Natural killer cell (primary cell): ENCODE measurements at regions not wholly inside any gene's neighbourhood (a gene's known extent, or its start where the extent isn't known, plus 50 kb on each side); places are given as distances from the start of the nearest gene placed in this dataset.

Experiments
- ATAC-seq, 3 donors: fragments of 150-1000 bp in 2 of 3; fragments of 200-7000 bp in 1 of 3; cut with Tn5 transposase; 1 replicate in 1 of 3; 2 replicates in 2 of 3; pipeline ENCODE4 v1.10.0; 2021; ENCODE audit warnings: mild to moderate bottlenecking in 2 of 3, moderate library complexity in 2 of 3
- DNase-seq, 2 donors: peaks; one replicate each; pipeline versions ENCODE4 v3.0.0 to v3.0.0-alpha.2; 2013 to 2021; ENCODE audit warnings: mixed read lengths in 1 of 2
- H3K27ac ChIP-seq: one replicate; pipeline ENCODE4 v1.5.1; 2013; ENCODE audit warnings: mild to moderate bottlenecking, low read length
- H3K27me3 ChIP-seq: one replicate; pipeline ENCODE4 v1.6.1; 2013; ENCODE audit warnings: low read length; ENCODE audit not compliant: control insufficient read depth, insufficient read depth
- H3K36me3 ChIP-seq: one replicate; pipeline ENCODE4 v1.6.1; 2013; ENCODE audit warnings: low read length; ENCODE audit not compliant: control insufficient read depth, insufficient read depth
- H3K4me1 ChIP-seq: one replicate; pipeline ENCODE4 v1.6.1; 2013; ENCODE audit warnings: low read length; ENCODE audit not compliant: control insufficient read depth, insufficient read depth
- H3K4me3 ChIP-seq: one replicate; pipeline ENCODE4 v1.5.1; 2013; ENCODE audit warnings: low read length
- H3K9me3 ChIP-seq: one replicate; pipeline ENCODE4 v1.6.1; 2013; ENCODE audit warnings: low read length; ENCODE audit not compliant: control insufficient read depth, insufficient read depth
- H3K27ac Mint-ChIP-seq, 2 donors: one replicate each; pipeline ENCODE4 v1.8.0; 2022; ENCODE audit warnings: mild to moderate bottlenecking in 2 of 2, mixed read lengths in 2 of 2, moderate library complexity in 1 of 2
- H3K27me3 Mint-ChIP-seq, 2 donors: one replicate each; pipeline ENCODE4 v1.8.0; 2022; ENCODE audit warnings: low read depth in 2 of 2, mixed read lengths in 2 of 2
- H3K36me3 Mint-ChIP-seq: one replicate; pipeline ENCODE4 v1.8.0; 2022; ENCODE audit warnings: mixed read lengths
- H3K4me1 Mint-ChIP-seq, 2 donors: one replicate each; pipeline ENCODE4 v1.8.0; 2022; ENCODE audit warnings: mixed read lengths in 2 of 2
- H3K4me3 Mint-ChIP-seq: one replicate; pipeline ENCODE4 v1.8.0; 2022; ENCODE audit warnings: mild to moderate bottlenecking, moderate library complexity, mixed read lengths
- H3K9me3 Mint-ChIP-seq, 2 donors: one replicate each; pipeline ENCODE4 v1.8.0; 2022; ENCODE audit warnings: mixed read lengths in 2 of 2
- CTCF ChIP-seq: fragments of 200-600 bp; IDR thresholded peaks from one replicate; pipeline ENCODE4 v1.8.0; 2022; ENCODE audit warnings: antibody characterized with exemption
- WGBS: methylation state at CpG from one replicate; pipeline ENCODE4 v1.1.7; 2013; ENCODE audit warnings: missing lambda C conversion rate; ENCODE audit not compliant: insufficient coverage; 5-methylcytosine and 5-hydroxymethylcytosine counted together
- intact Hi-C: fragments of 100-400 bp; cut with micrococcal nuclease; formaldehyde crosslinking; loops from one replicate; pipeline ENCODE4 v1.14.2; 2022

GRCh38 chr4:138841343-138841742 lies 174.2 kb upstream of the NOCT start:
- Histone ChIP-seq H3K4me3 (no peak overlapping the region), H3K4me1 (no peaks in the 10 kb centered on the region), H3K36me3 (no peaks in the 10 kb centered on the region), H3K27ac (no peak overlapping the region), H3K27me3 (no peaks in the 10 kb centered on the region), H3K9me3 (no peaks in the 10 kb centered on the region)
- DNase-seq (no peak), ATAC-seq (no peak)
- Mint-ChIP-seq H3K36me3 (no peaks in the 10 kb centered on the region), H3K4me1 (no peaks in the 10 kb centered on the region), H3K27me3 (peaks cover 0 to 9% of the 10 kb centered on the region in 2 donors), H3K9me3 (no peaks in the 10 kb centered on the region), H3K27ac (no peak overlapping the region), H3K4me3 (no peak overlapping the region)
- intact Hi-C loops: no loop called here
- no peak for TF ChIP-seq CTCF

- ATAC-seq (no peak), DNase-seq (no peak)
- Histone ChIP-seq H3K27ac (no peak overlapping the region), H3K9me3 (no peaks in the 10 kb centered on the region), H3K36me3 (no peaks in the 10 kb centered on the region), H3K4me3 (no peak overlapping the region), H3K4me1 (no peaks in the 10 kb centered on the region), H3K27me3 (no peaks in the 10 kb centered on the region)
- Mint-ChIP-seq H3K9me3 (no peaks in the 10 kb centered on the region), H3K36me3 (no peaks in the 10 kb centered on the region), H3K4me1 (no peaks in the 10 kb centered on the region), H3K27me3 (peaks cover 0 to 13% of the 10 kb centered on the region in 2 donors), H3K4me3 (no peak overlapping the region), H3K27ac (no peak overlapping the region)
- 90% methylated on average over 4 of the region's 4 CpGs for WGBS
- TF ChIP-seq CTCF: no peak
- intact Hi-C loops: no loop called here
Measured at GRCh38 chr4:138838251-138838650, 177.3 kb upstream of the NOCT start.

GRCh38 chr4:138835832-138836533 lies 179.6 kb upstream of the NOCT start:
- ATAC-seq (no peak), DNase-seq (no peak)
- Histone ChIP-seq H3K4me1 (no peaks in the 10 kb centered on the region), H3K27me3 (no peaks in the 10 kb centered on the region), H3K36me3 (no peaks in the 10 kb centered on the region), H3K9me3 (no peaks in the 10 kb centered on the region), H3K4me3 (no peak overlapping the region), H3K27ac (no peak overlapping the region)
- no peaks in the 10 kb centered on the region for H3K36me3 Mint-ChIP-seq
- intact Hi-C loops: no loop called here
- TF ChIP-seq CTCF: no peak
- no peaks in the 10 kb centered on the region for H3K4me1 Mint-ChIP-seq
- no peak overlapping the region for H3K27ac Mint-ChIP-seq
- WGBS: 94% methylated on average over 9 of the region's 9 CpGs
- H3K27me3 Mint-ChIP-seq: peaks cover 0 to 7% of the 10 kb centered on the region in 2 donors
- H3K9me3 Mint-ChIP-seq: peaks cover 0 to 2% of the 10 kb centered on the region in 2 donors
- H3K4me3 Mint-ChIP-seq: no peak overlapping the region

GRCh38 chr4:138833974-138834373 lies 181.6 kb upstream of the NOCT start:
- Histone ChIP-seq H3K9me3 (no peaks in the 10 kb centered on the region), H3K27ac (no peak overlapping the region), H3K27me3 (no peaks in the 10 kb centered on the region), H3K36me3 (no peaks in the 10 kb centered on the region), H3K4me1 (no peaks in the 10 kb centered on the region), H3K4me3 (no peak overlapping the region)
- Mint-ChIP-seq H3K27ac (no peak overlapping the region), H3K4me1 (no peaks in the 10 kb centered on the region), H3K4me3 (no peak overlapping the region), H3K36me3 (no peaks in the 10 kb centered on the region), H3K27me3 (peaks cover 0 to 4% of the 10 kb centered on the region in 2 donors), H3K9me3 (peaks cover 0 to 2% of the 10 kb centered on the region in 2 donors)
- no peak for DNase-seq
- intact Hi-C loops: no loop called here
- ATAC-seq: no peak
- 32% methylated on average over 2 of the region's 3 CpGs for WGBS
- TF ChIP-seq CTCF: no peak
